H1 (cell line): ENCODE measurements at regions not wholly inside any gene's neighbourhood (a gene's known extent, or its start where the extent isn't known, plus 50 kb on each side); places are given as distances from the start of the nearest gene placed in this dataset.
A peak's percentile ranks its signal among the peaks of the same experiment; 100 is the strongest.

Source experiments
- CTCF ChIA-PET: fragments of 300-600 bp; sonication (Branson Sonifier 250); formaldehyde crosslinking; loops from one replicate; lab custom pipeline; 2021; ENCODE audit not compliant: partially characterized antibody; lab: Charles Lee
- POLR2A ChIA-PET: fragments of 300-600 bp; sonication (Branson Sonifier 250); formaldehyde crosslinking; loops from one replicate; lab custom pipeline; 2021; ENCODE audit warnings: inconsistent platforms; ENCODE audit not compliant: partially characterized antibody; lab: Charles Lee
- DNase-seq, 2 experiments: peaks; one replicate each; pipeline versions ENCODE4 v3.0.0 to v3.0.0-alpha.2; 2010 to 2022; ENCODE audit warnings: low spot score in 2 of 2, low read depth in 1 of 2, mixed read lengths in 1 of 2
- FAIRE-seq: peaks from 2 replicates; lab custom pipeline; 2011; peaks lifted over from hg19 to GRCh38; lab: Jason Lieb, UNC
- H2AFZ ChIP-seq: 2 replicates; pipeline ENCODE4 v1.8.1; 2012; ENCODE audit warnings: low read length, inconsistent platforms
- H2AK5ac ChIP-seq: 2 replicates; pipeline ENCODE4 v1.6.1; 2013; ENCODE audit warnings: low read depth, low read length
- H2BK120ac ChIP-seq: replicated peaks from 2 replicates; pipeline ENCODE3; 2013; ENCODE audit warnings: low read depth, low read length, inconsistent platforms
- H2BK12ac ChIP-seq: 2 replicates; pipeline ENCODE4 v1.6.1; 2013; ENCODE audit warnings: low read depth, low read length
- H2BK15ac ChIP-seq: 2 replicates; pipeline ENCODE4 v1.6.1; 2013; ENCODE audit warnings: low read length
- H2BK20ac ChIP-seq: 2 replicates; pipeline ENCODE4 v1.6.1; 2013; ENCODE audit warnings: low read length
- H2BK5ac ChIP-seq: 2 replicates; pipeline ENCODE4 v1.6.1; 2013; ENCODE audit warnings: low read depth, low read length
- H3K14ac ChIP-seq: 2 replicates; pipeline ENCODE4 v1.6.1; 2013; ENCODE audit warnings: inconsistent platforms; ENCODE audit not compliant: insufficient read length
- H3K18ac ChIP-seq: 2 replicates; pipeline ENCODE4 v1.6.1; 2013; ENCODE audit warnings: low read length; ENCODE audit errors: extremely low read depth
- H3K23ac ChIP-seq: 2 replicates; pipeline ENCODE4 v1.6.1; 2013; ENCODE audit warnings: inconsistent platforms; ENCODE audit not compliant: insufficient read length
- H3K23me2 ChIP-seq: 2 replicates; pipeline ENCODE4 v1.6.1; 2013; ENCODE audit warnings: low read depth, low read length
- H3K27ac ChIP-seq: 2 replicates; pipeline ENCODE4 v1.6.1; 2011; ENCODE audit warnings: low read depth, low read length, inconsistent platforms
- H3K27me3 ChIP-seq, 4 experiments: replicated peaks in 1 of 4; 1 replicate in 1 of 4; 2 replicates in 3 of 4; pipeline versions ENCODE4 v1.6.1 to v1.8.1; 2011 to 2013; ENCODE audit warnings: low read length in 3 of 4, mild to moderate bottlenecking in 3 of 4, inconsistent platforms in 2 of 4, mixed read lengths in 2 of 4, moderate library complexity in 1 of 4; ENCODE audit not compliant: control insufficient read depth in 3 of 4, insufficient read depth in 3 of 4; ENCODE audit errors: extremely low read depth in 1 of 4
- H3K36me3 ChIP-seq, 4 experiments: 2 replicates each; pipeline versions ENCODE4 v1.6.1 to v1.8.1; 2011 to 2013; ENCODE audit warnings: mild to moderate bottlenecking in 4 of 4, low read length in 3 of 4, moderate library complexity in 2 of 4, control low read depth in 1 of 4, inconsistent platforms in 1 of 4; ENCODE audit not compliant: insufficient read depth in 4 of 4, control insufficient read depth in 2 of 4
- H3K4ac ChIP-seq: replicated peaks from 2 replicates; pipeline ENCODE3; 2013; ENCODE audit warnings: low read length, low read depth, mixed read lengths, inconsistent platforms; ENCODE audit not compliant: insufficient read length
- H3K4me1 ChIP-seq, 4 experiments: replicated peaks in 1 of 4; 1 replicate in 1 of 4; 2 replicates in 3 of 4; pipeline versions ENCODE4 v1.6.1 to v1.8.1; 2011 to 2013; ENCODE audit warnings: low read length in 3 of 4, inconsistent platforms in 2 of 4, mixed read lengths in 1 of 4; ENCODE audit not compliant: insufficient read depth in 4 of 4, control insufficient read depth in 3 of 4
- H3K4me2 ChIP-seq, 2 experiments: 2 replicates each; pipeline versions ENCODE4 v1.6.1 to v1.8.1; 2011 to 2013; ENCODE audit warnings: low read depth in 2 of 2, low read length in 2 of 2, control low read depth in 1 of 2, inconsistent platforms in 1 of 2, mild to moderate bottlenecking in 1 of 2; ENCODE audit not compliant: insufficient read depth in 1 of 2
- H3K4me3 ChIP-seq, 4 experiments: fragments of 200-600, 300-600 bp in 1 of 4; sonication (generic), shearing (Covaris generic), sonication (Bioruptor Twin) in 1 of 4; 2 replicates each; pipeline versions ENCODE4 v1.5.1 to v1.8.1; 2011 to 2016; ENCODE audit warnings: low read length in 4 of 4, low read depth in 3 of 4, control low read depth in 2 of 4, inconsistent platforms in 2 of 4, mild to moderate bottlenecking in 2 of 4, mixed read lengths in 1 of 4, moderate library complexity in 1 of 4; ENCODE audit not compliant: insufficient read depth in 2 of 4; ENCODE audit errors: extremely low read depth in 1 of 4
- H3K56ac ChIP-seq: replicated peaks from 2 replicates; pipeline ENCODE3; 2013; ENCODE audit warnings: low read depth, mild to moderate bottlenecking, mixed read lengths, low read length, inconsistent platforms; ENCODE audit not compliant: insufficient read length
- H3K79me1 ChIP-seq: 2 replicates; pipeline ENCODE4 v1.6.1; 2013; ENCODE audit warnings: low read depth, low read length, control low read depth
- H3K79me2 ChIP-seq, 2 experiments: 2 replicates each; pipeline versions ENCODE4 v1.6.1 to v1.8.1; 2012 to 2013; ENCODE audit warnings: low read length in 2 of 2, mild to moderate bottlenecking in 2 of 2, inconsistent platforms in 1 of 2; ENCODE audit not compliant: insufficient read depth in 2 of 2, control insufficient read depth in 1 of 2
- H3K9ac ChIP-seq, 4 experiments: replicated peaks in 1 of 4; 1 replicate in 1 of 4; 2 replicates in 3 of 4; pipeline versions ENCODE4 v1.6.1 to v1.8.1; 2011 to 2013; ENCODE audit warnings: low read depth in 3 of 4, low read length in 3 of 4, control low read depth in 2 of 4, mild to moderate bottlenecking in 2 of 4, moderate library complexity in 2 of 4, inconsistent platforms in 1 of 4; ENCODE audit errors: extremely low read depth in 1 of 4
- H3K9me3 ChIP-seq, 2 experiments: 2 replicates each; pipeline versions ENCODE4 v1.6.1 to v1.8.1; 2012 to 2013; ENCODE audit warnings: mild to moderate bottlenecking in 2 of 2, moderate library complexity in 2 of 2, control low read depth in 1 of 2, inconsistent platforms in 1 of 2, low read depth in 1 of 2, low read length in 1 of 2, mixed read lengths in 1 of 2; ENCODE audit not compliant: insufficient read depth in 2 of 2
- H4K20me1 ChIP-seq, 2 experiments: replicated peaks in 1 of 2; 2 replicates each; pipeline versions ENCODE3 to v1.8.1; 2011 to 2013; ENCODE audit warnings: inconsistent platforms in 2 of 2, low read length in 2 of 2, mild to moderate bottlenecking in 1 of 2; ENCODE audit not compliant: insufficient read depth in 2 of 2, control insufficient read depth in 1 of 2
- H4K5ac ChIP-seq: 2 replicates; pipeline ENCODE4 v1.6.1; 2013; ENCODE audit warnings: low read length, low read depth, mixed read lengths, inconsistent platforms; ENCODE audit not compliant: insufficient read length
- H4K8ac ChIP-seq: 2 replicates; pipeline ENCODE4 v1.8.0; 2013; ENCODE audit warnings: mild to moderate bottlenecking, moderate library complexity, low read length, inconsistent platforms; ENCODE audit not compliant: insufficient read depth; ENCODE audit errors: extremely low read depth
- H4K91ac ChIP-seq: replicated peaks from 2 replicates; pipeline ENCODE3; 2013; ENCODE audit warnings: low read length, mixed read lengths, inconsistent platforms; ENCODE audit not compliant: insufficient read length
- CEBPB ChIP-seq: IDR thresholded peaks from 2 replicates; pipeline ENCODE4 v1.6.1; 2012; ENCODE audit warnings: low read depth, low read length
- SP2 ChIP-seq: IDR thresholded peaks from 2 replicates; pipeline ENCODE4 v1.6.1; 2012; ENCODE audit warnings: mild to moderate bottlenecking, low read length, inconsistent platforms
- TAF1 ChIP-seq: IDR thresholded peaks from 2 replicates; pipeline ENCODE4 v1.6.1; 2011; ENCODE audit warnings: mild to moderate bottlenecking, low read depth, low read length
- WGBS, 2 experiments: shearing (Covaris generic) in 1 of 2; methylation state at CpG; one replicate each; pipeline versions ENCODE4 v1.1.6 to v1.1.7; 2013 to 2015; ENCODE audit warnings: low lambda C conversion rate in 2 of 2, mixed read lengths in 2 of 2, inconsistent platforms in 1 of 2, low coverage in 1 of 2, missing lambda C conversion rate in 1 of 2; ENCODE audit not compliant: insufficient replicate concordance in 2 of 2, insufficient coverage in 1 of 2, insufficient read length in 1 of 2; ENCODE audit errors: extremely low coverage in 1 of 2, missing lambda C conversion rate in 1 of 2; 5-methylcytosine and 5-hydroxymethylcytosine counted together

GRCh38 chr4:158991534-158992155, 111.2 kb upstream of the RAPGEF2 start:
- no peak overlapping the region for H2BK12ac ChIP-seq
- no peak overlapping the region for H2BK20ac ChIP-seq
- no peak overlapping the region for H4K91ac ChIP-seq
- H3K27me3 ChIP-seq, result no peaks in the 10 kb centered on the region
- H2AFZ ChIP-seq, result peak overlapping the region; percentile 30
- CTCF ChIA-PET, result interaction anchor here (0.8 to 1.3 kb wide), 4 partner anchors 17 to 49 kb away, joined by 3 to 4 read pairs (median 3); no protein-coding TSS in a partner anchor
- no peaks in the 10 kb centered on the region for H3K4me1 ChIP-seq
- H3K23me2 ChIP-seq, result no peaks in the 10 kb centered on the region
- no peak overlapping the region for H3K27ac ChIP-seq
- no peak for FAIRE-seq
- H3K9ac ChIP-seq, result no peak overlapping the region
- no peaks in the 10 kb centered on the region for H3K9me3 ChIP-seq
- H2BK5ac ChIP-seq, result no peak overlapping the region
- no peaks in the 10 kb centered on the region for H3K36me3 ChIP-seq
- H2BK120ac ChIP-seq, result no peak overlapping the region
- H2BK15ac ChIP-seq, result no peak overlapping the region
- H4K8ac ChIP-seq, result no peak overlapping the region
- no peak overlapping the region for H3K18ac ChIP-seq
- H3K79me1 ChIP-seq, result no peaks in the 10 kb centered on the region
- H4K5ac ChIP-seq, result no peak overlapping the region
- H3K4ac ChIP-seq, result no peak overlapping the region
- H3K79me2 ChIP-seq, result no peaks in the 10 kb centered on the region
- no peak overlapping the region for H3K23ac ChIP-seq
- no peak for DNase-seq
- no peak overlapping the region for H3K56ac ChIP-seq
- H4K20me1 ChIP-seq, result no peaks in the 10 kb centered on the region
- TF ChIP-seq TAF1 (no peak), SP2 (no peak), CEBPB (peak; percentile 52; the same call in 1 of the 2 replicates)
- POLR2A ChIA-PET, result no interaction called here
- H3K4me3 ChIP-seq, result no peak overlapping the region
- 93% methylated on average over 5 of the region's 5 CpGs; no CpG with 5 or more reads in 1 of the 2 experiments for WGBS, 2 experiments
- no peak overlapping the region for H2AK5ac ChIP-seq
- no peak overlapping the region for H3K4me2 ChIP-seq
- H3K14ac ChIP-seq, result no peak overlapping the region
